Adrenal gland (tissue), 5 donors: ENCODE measurements at regions not wholly inside any gene's neighbourhood (a gene's known extent, or its start where the extent isn't known, plus 50 kb on each side); places are given as distances from the start of the nearest gene placed in this dataset.

Experiments used
- POLR2A ChIP-seq, 2 donors: fragments of 450-650 bp; IDR thresholded peaks; one replicate each; pipeline ENCODE4 v1.6.1; 2017; ENCODE audit warnings: antibody characterized with exemption in 2 of 2, mild to moderate bottlenecking in 2 of 2, moderate library complexity in 1 of 2
- TF ChIP-seq, protein P1 (sequence below), 6 experiments: fragments of 450-650 bp in 4 of 6; fragments of 200-600 bp in 2 of 6; sonication (generic) in 1 of 6; IDR thresholded peaks; 1 replicate in 5 of 6; 2 replicates in 1 of 6; pipeline versions ENCODE4 v1.5.1 to v1.8.0; 2016 to 2021; ENCODE audit warnings: antibody characterized with exemption in 6 of 6, mild to moderate bottlenecking in 2 of 6, moderate library complexity in 1 of 6
- donor health status: DM: no; HTN: no; CAD: no.

DNA sequence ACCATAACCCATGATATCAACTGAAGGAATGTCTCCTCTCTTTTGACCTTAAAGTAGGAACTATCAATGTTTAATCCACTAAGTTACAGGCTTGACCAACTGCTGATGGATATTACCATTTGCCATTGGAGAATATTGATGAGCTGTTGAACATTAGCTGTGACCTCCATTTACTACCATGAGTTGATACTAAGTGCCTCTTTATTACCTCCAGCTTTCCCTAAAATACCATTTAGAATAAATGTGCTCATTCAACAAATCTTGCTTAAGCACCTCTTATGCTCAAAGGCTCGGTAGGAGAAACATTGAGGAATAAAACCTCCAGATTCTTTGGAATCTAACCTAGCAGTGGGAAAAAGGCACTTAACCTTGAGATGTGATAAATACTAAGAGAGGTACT, 81.2 kb downstream of the FAM124B start:
- TF ChIP-seq, protein P1, sequence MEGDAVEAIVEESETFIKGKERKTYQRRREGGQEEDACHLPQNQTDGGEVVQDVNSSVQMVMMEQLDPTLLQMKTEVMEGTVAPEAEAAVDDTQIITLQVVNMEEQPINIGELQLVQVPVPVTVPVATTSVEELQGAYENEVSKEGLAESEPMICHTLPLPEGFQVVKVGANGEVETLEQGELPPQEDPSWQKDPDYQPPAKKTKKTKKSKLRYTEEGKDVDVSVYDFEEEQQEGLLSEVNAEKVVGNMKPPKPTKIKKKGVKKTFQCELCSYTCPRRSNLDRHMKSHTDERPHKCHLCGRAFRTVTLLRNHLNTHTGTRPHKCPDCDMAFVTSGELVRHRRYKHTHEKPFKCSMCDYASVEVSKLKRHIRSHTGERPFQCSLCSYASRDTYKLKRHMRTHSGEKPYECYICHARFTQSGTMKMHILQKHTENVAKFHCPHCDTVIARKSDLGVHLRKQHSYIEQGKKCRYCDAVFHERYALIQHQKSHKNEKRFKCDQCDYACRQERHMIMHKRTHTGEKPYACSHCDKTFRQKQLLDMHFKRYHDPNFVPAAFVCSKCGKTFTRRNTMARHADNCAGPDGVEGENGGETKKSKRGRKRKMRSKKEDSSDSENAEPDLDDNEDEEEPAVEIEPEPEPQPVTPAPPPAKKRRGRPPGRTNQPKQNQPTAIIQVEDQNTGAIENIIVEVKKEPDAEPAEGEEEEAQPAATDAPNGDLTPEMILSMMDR (IDR thresholded peaks at IDR 0.05) = no peak
- no peak for TF ChIP-seq POLR2A (IDR thresholded peaks at IDR 0.05)
